ENCODE measurements at regions not wholly inside any gene's neighbourhood (a gene's known extent, or its start where the extent isn't known, plus 50 kb on each side); places are given as distances from the start of the nearest gene placed in this dataset.

- Histone ChIP-seq H3K56ac (ENCODE audit: insufficient read length, low read depth, low read length) (no peak overlapping the region), H3K27ac (ENCODE audit: insufficient read length, low read depth, low read length) (no peak overlapping the region), H3K18ac (ENCODE audit: insufficient read length, low read depth, low read length) (no peak overlapping the region), H3K27me3 (ENCODE audit: insufficient read depth, low read length) (no peaks in the 10 kb centered on the region), H4K8ac (replicated peaks; ENCODE audit: insufficient read length, low read depth, low read length) (no peak overlapping the region), H2AK5ac (ENCODE audit: insufficient read length, low read length) (no peak overlapping the region), H2BK12ac (ENCODE audit: insufficient read length, low read depth, low read length) (no peak overlapping the region), H3K4me1 (ENCODE audit: insufficient read depth, low read length) (no peaks in the 10 kb centered on the region; the same call in 1 of the 2 replicates), H3K4ac (ENCODE audit: low read depth, low read length) (no peak overlapping the region), H4K5ac (ENCODE audit: insufficient read length, low read depth, low read length) (no peak overlapping the region), H3K9me3 (ENCODE audit: control insufficient read depth, low read depth, low read length) (no peaks in the 10 kb centered on the region), H2BK20ac (ENCODE audit: low read depth, low read length, poor library complexity, severe bottlenecking) (no peak overlapping the region), H3K4me2 (ENCODE audit: insufficient read depth, insufficient read length, low read length) (no peak overlapping the region), H3K23ac (ENCODE audit: insufficient read length, low read depth, low read length) (no peak overlapping the region), H4K91ac (ENCODE audit: insufficient read length, low read depth, low read length) (no peak overlapping the region), H3K79me2 (ENCODE audit: insufficient read depth, low read length) (no peaks in the 10 kb centered on the region), H3K9ac (ENCODE audit: extremely low read depth, insufficient read length, low read length) (no peak overlapping the region), H3K79me1 (ENCODE audit: insufficient read depth, low read depth, low read length, poor library complexity, severe bottlenecking) (no peaks in the 10 kb centered on the region), H2AFZ (ENCODE audit: low read length) (no peak overlapping the region), H3T11ph (ENCODE audit: low read length) (no peak overlapping the region), H2BK15ac (ENCODE audit: low read depth, low read length) (no peak overlapping the region), H4K20me1 (ENCODE audit: control insufficient read depth, insufficient read depth, insufficient read length) (no peaks in the 10 kb centered on the region), H2BK5ac (ENCODE audit: insufficient read length, low read length) (no peak overlapping the region), H3K14ac (ENCODE audit: insufficient read depth, low read length) (no peak overlapping the region), H3K23me2 (ENCODE audit: insufficient read length, low read depth, low read length, poor library complexity, severe bottlenecking) (no peaks in the 10 kb centered on the region), H2BK120ac (ENCODE audit: low read depth, low read length, poor library complexity, severe bottlenecking) (no peak overlapping the region)
- Mint-ChIP-seq H3K27ac (no peak overlapping the region), H3K36me3 (ENCODE audit: insufficient read depth in 1 of 3, low read depth in 3 of 3) (no peaks in the 10 kb centered on the region; a peak in 1 of 7 replicates), H3K4me3 (no peak overlapping the region), H3K27me3 (ENCODE audit: low read depth) (no peaks in the 10 kb centered on the region), H3K4me1 (peaks cover 10 to 11% of the 10 kb centered on the region in 2 experiments; a peak in 3 of 4 replicates), H3K9me3 (no peaks in the 10 kb centered on the region)
- DNase-seq: no peak
- no peak for TF ChIP-seq CTCF (conservative IDR thresholded peaks at IDR 0.05)
- no CpG with 5 or more reads among the region's 7 CpGs for WGBS (ENCODE audit: extremely low coverage, insufficient read length, low lambda C conversion rate)
Measured at GRCh38 chr15:81910355-81911021, 135.3 kb downstream of the MEX3B start.

All from H9 (cell line).